MM.1S (cell line): ENCODE measurements at regions not wholly inside any gene's neighbourhood (a gene's known extent, or its start where the extent isn't known, plus 50 kb on each side); places are given as distances from the start of the nearest gene placed in this dataset.

Experiments used
- DNase-seq: peaks from one replicate; pipeline ENCODE4 v3.0.0-alpha.2; 2015
- H2AFZ ChIP-seq: fragments of 300-600 bp; sonication (generic); 2 replicates; pipeline ENCODE4 v1.6.0; 2016; ENCODE audit warnings: antibody characterized with exemption, low read length
- H3F3A ChIP-seq: fragments of 300-600 bp; sonication (generic); 2 replicates; pipeline ENCODE4 v1.6.1; 2016; ENCODE audit warnings: mild to moderate bottlenecking, antibody characterized with exemption, low read length, moderate library complexity, mixed read lengths; ENCODE audit not compliant: insufficient read depth
- H3K27ac ChIP-seq: fragments of 300-600 bp; sonication (generic); 2 replicates; pipeline ENCODE4 v1.5.1; 2016; ENCODE audit warnings: mild to moderate bottlenecking, low read length
- H3K27me3 ChIP-seq: fragments of 300-600 bp; sonication (generic); replicated peaks from 2 replicates; pipeline ENCODE4 v1.6.0; 2016; ENCODE audit warnings: low read length; ENCODE audit not compliant: insufficient read depth
- H3K36me3 ChIP-seq: fragments of 300-600 bp; sonication (generic); replicated peaks from 2 replicates; pipeline ENCODE4 v1.6.1; 2016; ENCODE audit warnings: mild to moderate bottlenecking, low read length, mixed read lengths; ENCODE audit not compliant: insufficient read depth
- H3K4me1 ChIP-seq: fragments of 300-600 bp; sonication (generic); 2 replicates; pipeline ENCODE4 v1.6.1; 2016; ENCODE audit warnings: low read length, mixed read lengths
- H3K4me2 ChIP-seq: fragments of 300-600 bp; sonication (generic); 2 replicates; pipeline ENCODE4 v1.6.0; 2016; ENCODE audit warnings: low read depth, low read length
- H3K4me3 ChIP-seq: fragments of 300-600 bp; sonication (generic); 2 replicates; pipeline ENCODE4 v1.5.1; 2016; ENCODE audit warnings: low read length, mixed read lengths
- H3K79me2 ChIP-seq: fragments of 300-600 bp; sonication (generic); 2 replicates; pipeline ENCODE4 v1.6.1; 2016; ENCODE audit warnings: mixed run types, low read length, mixed read lengths
- H3K9ac ChIP-seq: fragments of 300-600 bp; sonication (generic); 2 replicates; pipeline ENCODE4 v1.6.1; 2016; ENCODE audit warnings: low read length, mixed read lengths
- H3K9me2 ChIP-seq: fragments of 300-600 bp; sonication (generic); replicated peaks from 2 replicates; pipeline ENCODE4 v1.6.1; 2016; ENCODE audit warnings: mild to moderate bottlenecking, low read length, mixed read lengths; ENCODE audit not compliant: insufficient read depth
- H3K9me3 ChIP-seq: fragments of 300-600 bp; sonication (generic); replicated peaks from 2 replicates; pipeline ENCODE4 v1.6.1; 2016; ENCODE audit warnings: mild to moderate bottlenecking, low read length, mixed read lengths; ENCODE audit not compliant: insufficient read depth
- H4K20me1 ChIP-seq: fragments of 300-600 bp; sonication (generic); 2 replicates; pipeline ENCODE4 v1.6.1; 2016; ENCODE audit warnings: mild to moderate bottlenecking, low read length, moderate library complexity, mixed read lengths; ENCODE audit not compliant: insufficient read depth
- EZH2 ChIP-seq: fragments of 300-600 bp; sonication (generic); optimal IDR thresholded peaks from 2 replicates; pipeline ENCODE3; 2017; ENCODE audit warnings: low read depth, mild to moderate bottlenecking, antibody characterized with exemption, low read length, mixed read lengths
- EZH2phosphoT487 ChIP-seq: fragments of 300-600 bp; sonication (generic); IDR thresholded peaks from 2 replicates; pipeline ENCODE4 v1.6.1; 2018; ENCODE audit warnings: antibody characterized with exemption, low read length
- TF ChIP-seq, protein P1 (sequence below): fragments of 300-600 bp; sonication (generic); IDR thresholded peaks from 2 replicates; pipeline ENCODE4 v1.5.1; 2016; ENCODE audit warnings: antibody characterized with exemption, low read length, mixed read lengths

DNA sequence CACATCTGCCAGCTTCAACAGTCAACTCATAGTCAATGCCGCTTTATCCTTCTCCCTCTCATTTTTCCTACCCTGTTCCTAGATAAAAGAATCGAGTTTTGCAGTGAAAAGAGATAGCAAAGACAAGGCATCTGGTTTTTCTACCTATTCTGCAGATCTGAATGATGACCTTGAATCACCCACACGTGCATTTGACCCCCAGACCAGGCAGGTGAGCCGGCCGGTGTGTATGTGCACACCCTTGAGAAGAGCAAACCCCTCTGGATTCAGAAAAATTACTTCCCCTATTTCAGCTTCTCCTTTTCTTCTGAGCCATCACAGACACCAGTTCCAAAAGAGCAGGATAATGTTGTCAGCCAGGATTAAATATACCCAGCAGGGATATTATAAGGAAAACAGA is 115.6 kb upstream of the ST6GAL2 start:
- no peaks in the 10 kb centered on the region for H3K4me1 ChIP-seq
- DNase-seq = no peak
- H3K4me3 ChIP-seq = no peak overlapping the region
- no peak overlapping the region for H2AFZ ChIP-seq
- no peaks in the 10 kb centered on the region for H3K27me3 ChIP-seq
- no peak overlapping the region for H3K27ac ChIP-seq
- H3K9me2 ChIP-seq = no peaks in the 10 kb centered on the region
- H3K9me3 ChIP-seq = no peaks in the 10 kb centered on the region
- TF ChIP-seq EZH2phosphoT487 = no peak
- no peak for TF ChIP-seq EZH2
- TF ChIP-seq, protein P1, sequence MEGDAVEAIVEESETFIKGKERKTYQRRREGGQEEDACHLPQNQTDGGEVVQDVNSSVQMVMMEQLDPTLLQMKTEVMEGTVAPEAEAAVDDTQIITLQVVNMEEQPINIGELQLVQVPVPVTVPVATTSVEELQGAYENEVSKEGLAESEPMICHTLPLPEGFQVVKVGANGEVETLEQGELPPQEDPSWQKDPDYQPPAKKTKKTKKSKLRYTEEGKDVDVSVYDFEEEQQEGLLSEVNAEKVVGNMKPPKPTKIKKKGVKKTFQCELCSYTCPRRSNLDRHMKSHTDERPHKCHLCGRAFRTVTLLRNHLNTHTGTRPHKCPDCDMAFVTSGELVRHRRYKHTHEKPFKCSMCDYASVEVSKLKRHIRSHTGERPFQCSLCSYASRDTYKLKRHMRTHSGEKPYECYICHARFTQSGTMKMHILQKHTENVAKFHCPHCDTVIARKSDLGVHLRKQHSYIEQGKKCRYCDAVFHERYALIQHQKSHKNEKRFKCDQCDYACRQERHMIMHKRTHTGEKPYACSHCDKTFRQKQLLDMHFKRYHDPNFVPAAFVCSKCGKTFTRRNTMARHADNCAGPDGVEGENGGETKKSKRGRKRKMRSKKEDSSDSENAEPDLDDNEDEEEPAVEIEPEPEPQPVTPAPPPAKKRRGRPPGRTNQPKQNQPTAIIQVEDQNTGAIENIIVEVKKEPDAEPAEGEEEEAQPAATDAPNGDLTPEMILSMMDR = no peak
- no peaks in the 10 kb centered on the region for H3F3A ChIP-seq
- H3K4me2 ChIP-seq = no peak overlapping the region
- no peaks in the 10 kb centered on the region for H4K20me1 ChIP-seq
- no peak overlapping the region for H3K9ac ChIP-seq
- H3K79me2 ChIP-seq = no peaks in the 10 kb centered on the region
- H3K36me3 ChIP-seq = no peaks in the 10 kb centered on the region

DNA sequence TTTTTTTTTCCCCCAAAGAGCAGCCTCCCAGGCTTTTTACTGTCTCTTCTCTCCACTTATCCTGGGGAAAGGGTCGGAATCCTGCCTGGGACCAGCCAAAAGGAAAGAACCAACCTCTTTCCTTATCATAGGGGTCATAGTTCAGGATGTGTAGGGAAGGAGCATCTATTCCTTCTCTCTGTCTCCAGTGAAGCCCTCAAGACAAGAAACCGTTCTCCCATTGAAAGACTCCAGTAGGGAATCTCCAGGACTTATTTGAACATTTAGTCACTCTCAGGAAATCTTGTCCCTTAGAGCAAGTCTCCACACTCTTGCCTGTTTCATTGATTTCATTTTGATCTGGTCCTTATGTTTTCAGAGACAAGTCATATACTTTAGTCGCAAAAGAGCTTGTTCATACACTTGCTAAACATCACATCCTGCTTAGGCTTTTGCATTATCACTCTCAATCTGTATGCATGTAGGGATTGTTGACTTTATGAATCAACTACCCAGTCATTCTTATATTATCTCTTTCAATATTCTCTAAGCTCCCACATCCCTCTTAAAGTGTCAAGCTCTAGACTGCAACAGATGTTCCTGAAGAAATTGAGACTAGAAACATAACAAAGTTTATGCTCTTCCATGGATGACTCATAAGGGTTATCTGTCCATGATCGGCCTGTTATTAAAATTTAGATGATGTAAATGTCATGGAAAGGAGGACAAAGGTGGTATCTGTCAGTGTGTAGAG is 116.2 kb upstream of the ST6GAL2 start:
- no peaks in the 10 kb centered on the region for H3K9me2 ChIP-seq
- no peak overlapping the region for H3K27ac ChIP-seq
- H2AFZ ChIP-seq = no peak overlapping the region
- no peak overlapping the region for H3K4me2 ChIP-seq
- no peaks in the 10 kb centered on the region for H3K79me2 ChIP-seq
- no peaks in the 10 kb centered on the region for H3F3A ChIP-seq
- H3K4me1 ChIP-seq = no peaks in the 10 kb centered on the region
- no peak for DNase-seq
- no peak overlapping the region for H3K4me3 ChIP-seq
- no peak overlapping the region for H3K9ac ChIP-seq
- H3K27me3 ChIP-seq = no peaks in the 10 kb centered on the region
- TF ChIP-seq EZH2phosphoT487 (no peak), EZH2 (no peak)
- TF ChIP-seq, protein P1 = no peak
- no peaks in the 10 kb centered on the region for H4K20me1 ChIP-seq
- no peaks in the 10 kb centered on the region for H3K9me3 ChIP-seq
- no peaks in the 10 kb centered on the region for H3K36me3 ChIP-seq

DNA sequence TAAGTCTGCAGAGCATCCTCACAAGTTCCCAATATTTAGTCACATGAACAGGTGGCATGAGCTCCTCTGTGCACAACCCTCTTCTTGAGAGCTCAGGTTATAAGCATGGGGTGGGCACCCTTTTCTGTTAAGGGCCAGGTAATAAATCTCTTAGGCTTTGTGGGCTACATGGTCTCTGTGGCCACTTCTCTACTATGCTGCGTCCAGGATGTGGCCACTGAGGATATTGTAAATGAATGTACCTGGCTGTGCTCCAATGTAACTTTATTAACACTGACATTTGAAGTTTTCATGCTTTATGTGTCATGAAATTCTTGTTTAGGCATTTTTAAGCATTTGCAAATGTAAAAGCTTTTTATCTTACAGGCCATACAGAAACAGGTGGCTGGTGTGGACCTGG is 116.8 kb upstream of the ST6GAL2 start:
- no peaks in the 10 kb centered on the region for H3K27me3 ChIP-seq
- no peaks in the 10 kb centered on the region for H3K4me1 ChIP-seq
- no peaks in the 10 kb centered on the region for H3K9me3 ChIP-seq
- no peak overlapping the region for H3K9ac ChIP-seq
- no peak for TF ChIP-seq EZH2
- TF ChIP-seq, protein P1 = no peak
- TF ChIP-seq EZH2phosphoT487 = no peak
- no peak overlapping the region for H3K27ac ChIP-seq
- H3K4me2 ChIP-seq = no peak overlapping the region
- H2AFZ ChIP-seq = no peak overlapping the region
- no peak overlapping the region for H3K4me3 ChIP-seq
- DNase-seq = no peak
- no peaks in the 10 kb centered on the region for H3F3A ChIP-seq
- H3K79me2 ChIP-seq = no peaks in the 10 kb centered on the region
- no peaks in the 10 kb centered on the region for H3K9me2 ChIP-seq
- H3K36me3 ChIP-seq = no peaks in the 10 kb centered on the region
- no peaks in the 10 kb centered on the region for H4K20me1 ChIP-seq
